ENCODE measurements at regions not wholly inside any gene's neighbourhood (a gene's known extent, or its start where the extent isn't known, plus 50 kb on each side); places are given as distances from the start of the nearest gene placed in this dataset.

- TF ChIP-seq, protein P1, sequence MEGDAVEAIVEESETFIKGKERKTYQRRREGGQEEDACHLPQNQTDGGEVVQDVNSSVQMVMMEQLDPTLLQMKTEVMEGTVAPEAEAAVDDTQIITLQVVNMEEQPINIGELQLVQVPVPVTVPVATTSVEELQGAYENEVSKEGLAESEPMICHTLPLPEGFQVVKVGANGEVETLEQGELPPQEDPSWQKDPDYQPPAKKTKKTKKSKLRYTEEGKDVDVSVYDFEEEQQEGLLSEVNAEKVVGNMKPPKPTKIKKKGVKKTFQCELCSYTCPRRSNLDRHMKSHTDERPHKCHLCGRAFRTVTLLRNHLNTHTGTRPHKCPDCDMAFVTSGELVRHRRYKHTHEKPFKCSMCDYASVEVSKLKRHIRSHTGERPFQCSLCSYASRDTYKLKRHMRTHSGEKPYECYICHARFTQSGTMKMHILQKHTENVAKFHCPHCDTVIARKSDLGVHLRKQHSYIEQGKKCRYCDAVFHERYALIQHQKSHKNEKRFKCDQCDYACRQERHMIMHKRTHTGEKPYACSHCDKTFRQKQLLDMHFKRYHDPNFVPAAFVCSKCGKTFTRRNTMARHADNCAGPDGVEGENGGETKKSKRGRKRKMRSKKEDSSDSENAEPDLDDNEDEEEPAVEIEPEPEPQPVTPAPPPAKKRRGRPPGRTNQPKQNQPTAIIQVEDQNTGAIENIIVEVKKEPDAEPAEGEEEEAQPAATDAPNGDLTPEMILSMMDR (conservative IDR thresholded peaks at IDR 0.05): no peak
- H2BK5ac ChIP-seq (ENCODE audit: insufficient read length, low read length): no peak overlapping the region
- H3K4me3 Mint-ChIP-seq: no peak overlapping the region
- no peak overlapping the region for H2BK120ac ChIP-seq (ENCODE audit: low read depth, low read length, poor library complexity, severe bottlenecking)
- no peak overlapping the region for H2BK12ac ChIP-seq (ENCODE audit: insufficient read length, low read depth, low read length)
- H3K18ac ChIP-seq (ENCODE audit: insufficient read length, low read depth, low read length): no peak overlapping the region
- H3K27me3 ChIP-seq (ENCODE audit: insufficient read depth, low read length): no peaks in the 10 kb centered on the region
- no peak overlapping the region for H2BK20ac ChIP-seq (ENCODE audit: low read depth, low read length, poor library complexity, severe bottlenecking)
- no peaks in the 10 kb centered on the region; a peak in 1 of 7 replicates for H3K36me3 Mint-ChIP-seq (ENCODE audit: insufficient read depth in 1 of 3, low read depth in 3 of 3)
- no peak for DNase-seq
- no peak overlapping the region for H3K27ac ChIP-seq (ENCODE audit: insufficient read length, low read depth, low read length)
- H3K27me3 Mint-ChIP-seq (ENCODE audit: low read depth): no peaks in the 10 kb centered on the region
- no peak overlapping the region for H3K27ac Mint-ChIP-seq
- H3K56ac ChIP-seq (ENCODE audit: insufficient read length, low read depth, low read length): no peak overlapping the region
- H4K5ac ChIP-seq (ENCODE audit: insufficient read length, low read depth, low read length): no peak overlapping the region
- no peak overlapping the region for H3K4me2 ChIP-seq (ENCODE audit: insufficient read depth, insufficient read length, low read length)
- no peaks in the 10 kb centered on the region for H4K20me1 ChIP-seq (ENCODE audit: control insufficient read depth, insufficient read depth, insufficient read length)
- no peak overlapping the region for H2AK5ac ChIP-seq (ENCODE audit: insufficient read length, low read length)
- H3T11ph ChIP-seq (ENCODE audit: low read length): no peak overlapping the region
- WGBS (ENCODE audit: extremely low coverage, insufficient read length, low lambda C conversion rate): no CpG with 5 or more reads among the region's 3 CpGs
- peaks cover 14 to 16% of the 10 kb centered on the region in 2 experiments for H3K4me1 Mint-ChIP-seq
- peaks cover 13% of the 10 kb centered on the region; the same call in 1 of the 2 replicates for H3K79me2 ChIP-seq (ENCODE audit: insufficient read depth, low read length)
- no peak overlapping the region for H3K4ac ChIP-seq (ENCODE audit: low read depth, low read length)
- no peak overlapping the region for H4K91ac ChIP-seq (ENCODE audit: insufficient read length, low read depth, low read length)
- H3K9ac ChIP-seq (ENCODE audit: extremely low read depth, insufficient read length, low read length): no peak overlapping the region
- peaks cover 8% of the 10 kb centered on the region for H3K79me1 ChIP-seq (ENCODE audit: insufficient read depth, low read depth, low read length, poor library complexity, severe bottlenecking)
- H4K8ac ChIP-seq (replicated peaks; ENCODE audit: insufficient read length, low read depth, low read length): no peak overlapping the region
- no peak overlapping the region for H3K23ac ChIP-seq (ENCODE audit: insufficient read length, low read depth, low read length)
- H3K9me3 ChIP-seq (ENCODE audit: control insufficient read depth, low read depth, low read length): no peaks in the 10 kb centered on the region
- no peaks in the 10 kb centered on the region; the same call in 1 of the 2 replicates for H3K4me1 ChIP-seq (ENCODE audit: insufficient read depth, low read length)
- no peak overlapping the region for H2BK15ac ChIP-seq (ENCODE audit: low read depth, low read length)
- H2AFZ ChIP-seq (ENCODE audit: low read length): no peak overlapping the region
- no peak overlapping the region for H3K14ac ChIP-seq (ENCODE audit: insufficient read depth, low read length)
- H3K23me2 ChIP-seq (ENCODE audit: insufficient read length, low read depth, low read length, poor library complexity, severe bottlenecking): no peaks in the 10 kb centered on the region
- no peaks in the 10 kb centered on the region for H3K9me3 Mint-ChIP-seq
These were observed 436.5 kb downstream of the PCNX1 start for GRCh38 chr14:71343724-71344123.
